Frontal cortex (tissue), 3 donors: ENCODE measurements at regions not wholly inside any gene's neighbourhood (a gene's known extent, or its start where the extent isn't known, plus 50 kb on each side); places are given as distances from the start of the nearest gene placed in this dataset.

ENCODE experiments used
- DNase-seq, 2 donors: peaks; one replicate each; pipeline ENCODE4 v3.0.0; 2012; ENCODE audit warnings: low spot score in 2 of 2
- FAIRE-seq: peaks from 2 replicates; lab custom pipeline; 2012; peaks lifted over from hg19 to GRCh38; lab: Jason Lieb, UNC
- donor health status: control.
- donor health status: control.
- donor health status: control.

- FAIRE-seq (no peak), DNase-seq (no peak)
These were observed 76.8 kb upstream of the GATA2 start for GRCh38 chr3:128569756-128570155.

DNA sequence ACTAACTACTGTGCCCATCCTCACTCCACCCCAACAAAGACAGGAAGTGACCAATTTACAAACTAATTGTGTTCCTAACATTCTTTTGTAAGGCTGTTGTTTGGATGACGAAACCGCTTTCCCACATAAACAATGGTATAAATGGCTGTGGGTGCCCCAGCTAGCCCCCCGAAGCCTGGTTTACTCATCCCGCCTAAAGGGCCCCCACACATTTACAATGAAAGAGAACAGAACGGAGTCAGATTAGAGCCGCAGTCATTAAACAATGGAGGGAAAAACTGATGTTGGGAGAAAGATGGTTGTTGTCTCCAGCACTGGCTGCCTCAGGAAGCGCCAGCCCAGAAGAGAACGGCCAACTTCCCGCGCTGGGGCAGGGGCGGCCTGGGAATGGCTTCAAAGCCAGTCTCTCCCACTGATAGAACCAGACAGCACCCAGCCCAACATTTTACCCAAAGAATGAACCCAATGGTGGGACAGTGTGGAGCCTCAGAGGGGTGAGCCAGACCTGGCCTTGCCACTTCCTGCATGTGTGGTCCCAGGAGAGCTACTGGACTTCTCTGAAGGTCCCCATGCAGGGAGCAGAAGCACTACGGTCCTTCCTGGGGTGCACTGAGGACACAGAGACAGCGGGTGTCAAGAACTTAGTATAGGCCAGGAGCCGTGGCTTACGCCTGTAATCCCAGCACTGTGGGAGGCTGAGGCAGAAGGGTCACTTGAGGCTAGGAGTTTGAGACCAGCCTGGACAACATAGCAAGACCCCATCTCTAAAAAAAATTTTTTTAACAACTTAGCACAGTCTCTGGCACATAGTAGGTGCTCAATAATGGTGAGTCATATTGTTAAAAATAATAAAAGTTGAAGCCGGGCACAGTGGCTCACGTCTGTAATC is 75.8 kb upstream of the GATA2 start:
- DNase-seq (no peak), FAIRE-seq (no peak)

DNA sequence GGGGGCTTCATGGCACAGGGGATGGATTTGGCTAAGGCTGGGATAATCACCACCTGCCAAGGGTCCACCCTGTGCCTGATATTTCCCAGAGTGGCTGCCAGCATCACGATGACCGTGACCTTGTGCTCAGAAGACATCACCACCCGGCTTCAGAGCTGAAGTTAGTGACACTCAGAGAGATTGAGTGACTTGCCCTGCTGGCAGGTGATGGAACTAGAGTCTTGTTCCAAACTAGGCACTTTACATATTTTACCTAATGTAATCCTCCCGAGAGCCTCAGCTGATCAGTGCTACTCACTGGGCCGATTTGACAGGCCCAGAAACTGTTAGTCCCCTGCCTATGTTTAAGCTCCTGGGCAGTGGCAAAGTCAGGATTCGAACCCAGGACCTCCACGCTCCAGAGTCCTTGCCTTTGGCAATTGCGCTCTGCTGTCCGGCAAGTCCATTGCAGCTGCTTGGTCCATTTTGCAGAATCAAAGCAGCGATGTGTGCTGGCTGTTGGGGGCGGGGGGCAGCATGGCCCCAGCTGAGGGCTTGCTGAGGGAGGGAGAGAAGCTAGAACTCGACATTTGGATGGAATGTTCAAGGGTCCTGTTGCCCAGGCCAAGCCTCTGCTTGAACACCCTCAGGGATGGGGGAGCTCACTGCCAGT is 74.8 kb upstream of the GATA2 start:
- FAIRE-seq (no peak), DNase-seq (no peak)

GRCh38 chr3:128567141-128567540 is 74.1 kb upstream of the GATA2 start:
- DNase-seq (no peak), FAIRE-seq (no peak)

- DNase-seq (no peak), FAIRE-seq (no peak)
These were observed 70.4 kb upstream of the GATA2 start for GRCh38 chr3:128563439-128563838.

- FAIRE-seq (no peak), DNase-seq (no peak)
These were observed 68.5 kb upstream of the GATA2 start for GRCh38 chr3:128561504-128561903.

DNA sequence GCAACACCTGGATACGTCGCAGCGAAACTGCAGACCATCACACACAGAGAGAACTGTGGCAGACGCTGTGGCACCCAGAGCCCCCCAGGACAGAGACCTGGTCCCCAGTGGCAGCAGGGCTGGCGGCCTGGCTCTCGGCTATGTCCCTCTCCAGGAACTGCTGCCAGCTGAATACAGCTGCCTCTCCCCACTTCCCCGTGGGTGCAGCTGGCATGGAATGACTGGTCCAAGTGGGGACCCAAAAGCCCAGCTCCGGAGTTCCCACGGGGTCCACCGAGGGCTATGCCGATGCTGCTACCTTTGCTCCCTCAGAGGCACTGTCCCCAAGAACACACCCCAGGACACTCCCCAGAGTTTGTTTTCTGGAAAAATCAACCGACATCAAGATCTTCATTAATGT is 67.8 kb upstream of the GATA2 start:
- DNase-seq: no peak
- FAIRE-seq: no peak

DNA sequence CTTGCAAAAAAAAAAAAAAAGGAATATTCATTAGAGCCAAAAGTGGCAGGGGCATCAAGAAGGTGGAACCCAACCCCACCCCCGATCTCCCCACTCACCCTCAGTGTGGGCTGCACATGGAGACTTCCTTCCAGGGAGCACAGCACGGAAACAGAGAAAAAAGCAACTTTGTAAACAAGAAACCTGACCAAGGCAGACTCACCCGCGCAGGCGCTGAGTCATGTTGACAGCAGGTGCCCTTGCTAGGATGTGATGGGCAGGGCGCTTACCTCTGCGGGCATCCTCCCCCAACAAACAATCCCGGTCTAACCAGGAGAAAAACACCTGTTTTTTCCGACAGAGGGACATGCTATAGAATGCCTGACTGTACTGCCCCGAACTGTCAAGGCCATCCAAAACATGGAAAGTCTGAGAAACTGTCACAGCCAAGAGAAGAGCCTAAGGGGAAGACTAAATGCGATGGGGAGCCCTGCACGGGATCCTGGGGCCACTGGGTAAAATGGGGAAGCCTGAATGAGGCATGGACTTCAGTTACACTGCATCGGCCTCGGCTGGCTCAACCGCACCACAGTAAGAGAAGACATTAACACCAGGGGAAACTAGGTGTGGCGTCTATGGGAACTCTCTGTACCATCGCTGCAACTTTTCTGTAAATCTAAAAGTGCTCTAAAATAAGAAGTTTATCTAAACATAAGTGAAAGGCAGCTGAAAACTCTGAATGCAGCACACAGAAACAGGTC is 66.7 kb upstream of the GATA2 start:
- DNase-seq (no peak), FAIRE-seq (no peak)

- no peak for FAIRE-seq
These were observed 64.7 kb upstream of the GATA2 start for GRCh38 chr3:128557531-128558280.

GRCh38 chr3:128556907-128557306 is 63.9 kb upstream of the GATA2 start:
- DNase-seq: no peak
- no peak for FAIRE-seq

More at GRCh38 chr3:128557531-128558280, 64.7 kb upstream of the GATA2 start:
- no peak for DNase-seq

DNA sequence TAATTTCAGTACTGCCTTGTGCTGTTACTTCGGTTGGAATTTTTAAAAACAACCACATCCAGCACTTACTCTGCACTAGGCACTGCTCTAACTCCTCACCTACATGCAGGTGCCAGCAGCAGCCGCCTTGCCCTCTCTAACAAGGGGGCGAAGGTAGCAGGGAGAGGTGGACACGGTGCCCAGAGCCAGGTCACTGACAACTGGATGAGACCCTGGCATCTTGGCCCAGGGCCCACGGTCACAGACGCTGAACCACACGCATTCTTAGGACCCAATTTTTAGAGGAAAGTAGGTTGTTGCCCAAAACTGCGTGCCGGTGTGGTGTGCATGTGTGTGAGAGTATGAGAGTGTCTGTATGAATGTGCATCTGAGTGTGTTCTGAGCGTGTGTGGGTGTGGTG is 63.4 kb upstream of the GATA2 start:
- no peak for FAIRE-seq
- DNase-seq: no peak

DNA sequence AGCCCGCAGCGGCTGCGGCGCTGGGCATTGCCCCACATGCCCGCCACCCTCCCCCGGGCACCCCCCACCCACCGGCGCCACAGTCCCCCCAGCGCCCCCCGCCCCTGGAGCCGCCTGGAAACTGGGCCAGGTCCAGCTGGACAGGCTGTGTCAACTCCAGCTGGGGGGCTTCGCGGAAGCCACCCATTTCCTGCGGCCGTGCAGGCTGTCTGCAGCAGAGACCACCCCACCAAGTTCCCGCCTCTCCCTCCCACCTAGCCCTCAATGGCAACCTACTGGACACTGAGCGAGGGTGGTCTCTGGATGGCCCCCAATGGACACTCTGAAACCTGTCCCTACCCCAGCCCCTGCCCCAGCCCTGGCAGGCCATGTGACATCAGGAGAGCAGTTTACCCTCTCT is 62.8 kb upstream of the GATA2 start:
- FAIRE-seq: no peak
- DNase-seq: no peak

DNA sequence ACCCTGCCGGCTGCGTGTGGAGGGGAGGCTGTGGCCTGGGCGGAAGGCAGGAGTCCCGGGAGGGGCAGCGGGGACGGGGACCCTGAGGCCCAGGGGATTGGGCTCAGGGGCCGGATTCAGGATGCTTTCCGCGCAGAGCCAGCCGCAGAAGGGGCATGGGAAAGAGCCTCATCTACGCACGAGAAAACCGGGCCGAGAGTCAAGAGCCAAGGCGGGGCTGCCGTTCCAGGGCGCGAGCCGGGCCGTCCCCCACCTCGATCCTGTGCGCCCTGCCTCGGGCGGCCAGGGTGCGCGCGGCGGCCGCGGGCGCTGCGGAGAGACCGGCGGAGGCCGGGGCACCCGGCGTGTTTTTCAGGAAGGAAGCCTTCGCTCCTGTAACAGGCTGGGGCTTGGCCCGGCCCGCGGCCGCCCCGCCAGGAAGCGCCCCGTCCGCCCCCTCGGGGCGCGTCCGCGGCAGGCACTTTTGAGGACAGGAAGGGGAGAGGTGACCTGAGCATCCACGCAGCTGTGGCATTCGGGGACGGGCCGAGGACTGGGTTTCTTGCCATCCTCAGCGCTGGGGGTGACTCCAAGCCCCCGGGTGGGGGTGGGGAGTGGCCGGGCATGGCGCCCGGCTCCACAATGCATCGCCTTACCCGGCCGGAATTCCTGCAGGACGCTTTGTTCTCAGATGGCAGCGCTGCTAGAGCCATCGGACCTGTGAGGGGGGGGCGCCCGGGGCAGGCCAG is 62.3 kb upstream of the GATA2 start:
- FAIRE-seq: no peak
- no peak for DNase-seq

DNA sequence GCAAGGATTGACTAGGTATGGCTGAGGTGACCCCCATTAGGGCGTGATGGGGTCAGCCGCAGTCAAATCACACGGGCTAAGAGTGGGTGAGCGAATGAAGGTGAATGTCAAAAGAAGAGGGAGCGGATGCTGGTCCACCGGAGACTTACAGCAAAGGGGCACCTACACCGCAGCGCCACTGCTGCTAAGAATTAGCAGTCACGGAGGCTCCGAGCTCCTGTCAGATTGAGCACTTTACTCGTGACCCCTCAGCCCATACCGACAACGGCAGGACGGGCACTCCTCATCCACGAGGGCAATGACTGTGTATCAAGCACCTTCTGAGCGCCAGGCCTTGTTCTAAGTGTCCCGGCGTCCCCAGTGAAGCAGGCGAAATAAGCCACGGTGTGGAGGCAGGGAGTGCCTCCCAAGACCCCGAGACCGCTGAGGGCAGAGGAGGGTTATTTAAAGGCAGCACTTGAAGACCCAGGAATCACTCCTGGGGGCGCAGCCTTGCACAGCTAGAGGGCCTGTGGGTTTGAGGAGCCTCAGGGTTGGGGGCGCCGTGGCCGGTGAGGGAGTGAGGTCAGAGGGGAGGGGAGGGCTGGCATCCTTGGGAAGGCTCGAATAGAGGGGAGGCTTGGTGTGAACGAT is 61.6 kb upstream of the GATA2 start:
- DNase-seq (no peak), FAIRE-seq (no peak)

DNA sequence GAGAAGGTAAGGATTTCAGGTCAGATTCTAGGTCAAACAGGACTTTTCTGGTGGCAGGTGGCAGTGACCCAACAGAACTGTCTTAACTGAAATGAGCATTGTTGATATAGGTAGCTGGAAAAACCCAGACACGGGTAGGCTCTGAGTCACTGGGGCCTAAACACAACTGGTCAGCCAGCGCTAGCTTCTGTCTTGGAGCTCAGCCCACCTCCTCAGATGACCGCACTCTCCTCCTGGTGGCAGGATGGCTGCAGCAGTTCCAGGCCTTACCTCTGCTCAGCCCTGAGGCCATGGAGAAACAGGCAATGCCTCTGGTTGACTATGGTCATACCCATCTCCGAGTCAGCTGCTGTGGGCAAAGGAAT is 61.1 kb upstream of the GATA2 start:
- DNase-seq (no peak), FAIRE-seq (no peak)

- FAIRE-seq: no peak
These were observed 60.6 kb upstream of the GATA2 start for GRCh38 chr3:128553560-128553959.

GRCh38 chr3:128551867-128552266 is 58.9 kb upstream of the GATA2 start:
- DNase-seq (no peak), FAIRE-seq (no peak)

More at GRCh38 chr3:128553560-128553959, 60.6 kb upstream of the GATA2 start:
- no peak for DNase-seq

GRCh38 chr3:128551451-128551850 is 58.5 kb upstream of the GATA2 start:
- FAIRE-seq (no peak), DNase-seq (no peak)
